Stomach smooth muscle (tissue), 2 donors: ENCODE measurements at regions not wholly inside any gene's neighbourhood (a gene's known extent, or its start where the extent isn't known, plus 50 kb on each side); places are given as distances from the start of the nearest gene placed in this dataset.

Experiments
- H3K27ac ChIP-seq: one replicate; pipeline ENCODE4 v1.7.0; 2013; ENCODE audit warnings: mild to moderate bottlenecking, low read length, inconsistent platforms
- H3K27me3 ChIP-seq, 2 donors: one replicate each; pipeline ENCODE4 v1.7.0; 2013; ENCODE audit warnings: low read length in 2 of 2; ENCODE audit not compliant: insufficient read depth in 2 of 2, control insufficient read depth in 1 of 2
- H3K36me3 ChIP-seq, 2 donors: one replicate each; pipeline ENCODE4 v1.7.0; 2013; ENCODE audit warnings: low read length in 2 of 2; ENCODE audit not compliant: control insufficient read depth in 2 of 2, insufficient read depth in 2 of 2
- H3K4me1 ChIP-seq: one replicate; pipeline ENCODE4 v1.7.0; 2013; ENCODE audit warnings: low read length; ENCODE audit not compliant: control insufficient read depth, insufficient read depth
- H3K4me3 ChIP-seq, 2 donors: one replicate each; pipeline ENCODE4 v1.7.0; 2013; ENCODE audit warnings: low read length in 2 of 2
- H3K9ac ChIP-seq, 2 donors: one replicate each; pipeline ENCODE4 v1.7.0; 2013; ENCODE audit warnings: low read length in 2 of 2, mild to moderate bottlenecking in 1 of 2
- H3K9me3 ChIP-seq, 2 donors: one replicate each; pipeline ENCODE4 v1.7.0; 2013; ENCODE audit warnings: low read length in 2 of 2; ENCODE audit not compliant: control insufficient read depth in 2 of 2
- donor health status: healthy.
- donor health status: Pancreatic carcinoma.

DNA sequence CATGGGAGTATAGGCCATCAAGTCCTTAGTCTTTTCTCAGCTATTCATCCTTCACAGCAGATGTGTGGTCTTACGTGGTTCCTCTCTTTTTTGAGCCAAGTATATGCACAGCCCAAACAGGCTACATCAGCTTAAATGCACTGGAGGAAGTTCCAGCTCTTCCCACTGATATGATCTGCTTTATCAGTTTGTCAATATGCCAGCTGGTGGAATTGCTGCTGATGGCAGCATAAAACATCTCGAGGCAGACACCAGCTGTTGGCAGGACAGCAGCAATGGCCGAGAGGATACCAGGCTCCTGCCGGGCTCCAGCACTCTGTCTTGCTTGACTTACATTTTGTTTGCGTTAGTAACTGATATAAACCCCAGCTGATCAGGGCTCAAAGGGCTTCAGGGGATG is 143.4 kb downstream of the TENT4A start:
- Histone ChIP-seq H3K9ac (no peak overlapping the region), H3K4me3 (no peak overlapping the region), H3K27me3 (no peaks in the 10 kb centered on the region), H3K9me3 (no peaks in the 10 kb centered on the region), H3K4me1 (no peaks in the 10 kb centered on the region), H3K36me3 (no peaks in the 10 kb centered on the region), H3K27ac (no peak overlapping the region)

- Histone ChIP-seq H3K36me3 (no peaks in the 10 kb centered on the region), H3K9ac (no peak overlapping the region), H3K9me3 (peaks cover 0 to 4% of the 10 kb centered on the region in 2 donors), H3K4me1 (no peaks in the 10 kb centered on the region), H3K27ac (no peak overlapping the region), H3K4me3 (no peak overlapping the region), H3K27me3 (no peaks in the 10 kb centered on the region)
Measured at GRCh38 chr5:6858419-6858818, 145.2 kb downstream of the TENT4A start.

GRCh38 chr5:6859023-6859422 is 145.8 kb downstream of the TENT4A start:
- Histone ChIP-seq H3K27ac (no peak overlapping the region), H3K4me1 (no peaks in the 10 kb centered on the region), H3K27me3 (no peaks in the 10 kb centered on the region), H3K4me3 (no peak overlapping the region), H3K36me3 (no peaks in the 10 kb centered on the region), H3K9ac (no peak overlapping the region), H3K9me3 (peaks cover 0 to 4% of the 10 kb centered on the region in 2 donors)

DNA sequence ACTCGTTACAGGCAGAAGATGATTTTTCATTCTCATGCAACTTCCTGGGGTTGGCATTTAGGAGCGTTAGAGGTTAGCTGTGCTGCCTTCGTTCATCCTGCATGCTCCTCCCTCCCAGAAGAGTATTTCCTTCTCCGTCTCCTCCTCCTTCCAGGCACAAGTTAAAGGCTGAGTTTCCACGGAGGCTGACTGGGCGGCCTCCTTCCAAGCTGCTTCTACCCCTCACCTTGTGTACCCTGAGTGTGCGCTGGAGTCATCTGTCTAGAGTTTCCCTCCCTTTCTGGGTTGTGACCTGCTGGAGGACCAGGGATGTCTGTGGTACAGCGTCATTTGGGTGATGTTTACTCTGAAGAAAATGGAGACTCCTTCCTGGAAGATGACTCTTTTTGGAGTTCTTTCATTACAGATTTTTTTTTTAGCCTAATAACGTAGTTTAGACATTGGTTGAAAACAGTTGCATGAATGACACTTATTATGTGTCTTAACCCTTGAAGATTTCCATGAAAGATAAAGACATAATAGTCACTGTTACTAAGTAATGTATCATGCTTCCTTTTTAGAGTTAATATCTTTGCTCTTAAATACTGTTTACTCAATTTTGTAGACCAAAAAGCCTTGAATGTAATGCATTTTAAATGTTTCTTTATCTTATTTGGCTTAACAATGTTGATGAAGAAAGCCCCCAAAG is 146.9 kb downstream of the TENT4A start:
- H3K27ac ChIP-seq, result no peak overlapping the region
- no peaks in the 10 kb centered on the region for H3K4me1 ChIP-seq
- no peak overlapping the region for H3K4me3 ChIP-seq
- no peaks in the 10 kb centered on the region for H3K36me3 ChIP-seq
- H3K9me3 ChIP-seq, result peaks cover 0 to 4% of the 10 kb centered on the region in 2 donors
- H3K9ac ChIP-seq, result no peak overlapping the region
- H3K27me3 ChIP-seq, result no peaks in the 10 kb centered on the region

- H3K9ac ChIP-seq, result no peak overlapping the region
- no peaks in the 10 kb centered on the region for H3K4me1 ChIP-seq
- H3K27ac ChIP-seq, result no peak overlapping the region
- H3K4me3 ChIP-seq, result no peak overlapping the region
- H3K27me3 ChIP-seq, result no peaks in the 10 kb centered on the region
- H3K36me3 ChIP-seq, result no peaks in the 10 kb centered on the region
- H3K9me3 ChIP-seq, result peaks cover 0 to 4% of the 10 kb centered on the region in 2 donors
Measured at GRCh38 chr5:6861036-6861435, 147.8 kb downstream of the TENT4A start.

GRCh38 chr5:6861667-6862066 is 148.4 kb downstream of the TENT4A start:
- H3K27ac ChIP-seq, result no peak overlapping the region
- H3K9ac ChIP-seq, result no peak overlapping the region
- no peaks in the 10 kb centered on the region for H3K36me3 ChIP-seq
- peaks cover 3% of the 10 kb centered on the region for H3K4me1 ChIP-seq
- H3K27me3 ChIP-seq, result no peaks in the 10 kb centered on the region
- H3K4me3 ChIP-seq, result no peak overlapping the region
- H3K9me3 ChIP-seq, result peaks cover 0 to 4% of the 10 kb centered on the region in 2 donors

- no peak overlapping the region for H3K27ac ChIP-seq
Measured at GRCh38 chr5:6862306-6862705, 149.1 kb downstream of the TENT4A start.

DNA sequence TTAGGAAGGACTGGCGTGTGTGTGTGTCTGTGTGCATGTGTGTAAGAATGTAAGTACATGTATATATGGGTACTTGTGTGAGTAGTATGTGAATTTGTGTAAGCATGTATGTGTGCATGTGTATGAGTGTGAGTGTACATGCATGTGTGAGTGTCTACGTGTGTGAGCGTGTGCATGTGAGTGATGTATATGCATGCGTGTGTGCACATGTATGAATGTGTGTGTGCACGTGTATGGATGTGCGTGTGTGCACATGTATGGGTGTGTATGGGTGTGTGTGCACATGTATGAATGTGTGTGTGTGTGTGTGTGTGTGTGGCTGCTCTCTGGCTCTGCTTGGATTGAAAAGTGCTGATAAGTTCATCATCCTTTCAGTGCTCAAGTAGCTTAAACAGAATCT is 154.5 kb downstream of the TENT4A start:
- Histone ChIP-seq H3K36me3 (no peaks in the 10 kb centered on the region), H3K4me1 (peaks cover 18% of the 10 kb centered on the region), H3K9me3 (no peaks in the 10 kb centered on the region), H3K27ac (no peak overlapping the region), H3K27me3 (no peaks in the 10 kb centered on the region), H3K9ac (no peak overlapping the region), H3K4me3 (no peak overlapping the region)

More at GRCh38 chr5:6862306-6862705, 149.1 kb downstream of the TENT4A start:
- H3K9ac ChIP-seq, result no peak overlapping the region
- no peaks in the 10 kb centered on the region for H3K36me3 ChIP-seq
- no peaks in the 10 kb centered on the region for H3K27me3 ChIP-seq
- no peak overlapping the region for H3K4me3 ChIP-seq
- peaks cover 0 to 4% of the 10 kb centered on the region in 2 donors for H3K9me3 ChIP-seq
- H3K4me1 ChIP-seq, result peaks cover 6% of the 10 kb centered on the region

DNA sequence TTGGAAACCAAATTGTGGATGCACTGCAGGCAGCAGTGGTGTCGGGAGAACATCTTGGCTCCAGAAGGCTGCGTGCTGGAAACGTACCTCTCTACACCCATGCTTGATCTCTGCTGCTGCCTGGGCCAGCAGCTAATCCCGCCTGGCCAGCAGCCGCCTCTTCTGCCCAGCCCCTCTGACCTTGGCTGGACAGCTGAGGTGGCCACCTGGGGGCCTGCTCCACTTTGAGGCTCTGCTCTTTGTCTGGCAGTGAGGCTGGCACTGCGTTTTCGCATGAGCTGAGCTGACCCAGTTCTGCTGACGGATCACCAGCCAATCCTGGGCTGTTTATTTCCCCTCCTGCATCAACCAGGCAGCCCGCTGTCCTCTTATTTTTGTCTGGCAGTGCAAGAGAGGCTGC is 154.9 kb downstream of the TENT4A start:
- H3K27me3 ChIP-seq, result no peaks in the 10 kb centered on the region
- peak overlapping the region in 1 of 2 donors; percentile 29 for H3K4me3 ChIP-seq
- H3K4me1 ChIP-seq, result peaks cover 18% of the 10 kb centered on the region
- H3K9ac ChIP-seq, result no peak overlapping the region
- no peaks in the 10 kb centered on the region for H3K36me3 ChIP-seq
- H3K27ac ChIP-seq, result no peak overlapping the region
- no peaks in the 10 kb centered on the region for H3K9me3 ChIP-seq

DNA sequence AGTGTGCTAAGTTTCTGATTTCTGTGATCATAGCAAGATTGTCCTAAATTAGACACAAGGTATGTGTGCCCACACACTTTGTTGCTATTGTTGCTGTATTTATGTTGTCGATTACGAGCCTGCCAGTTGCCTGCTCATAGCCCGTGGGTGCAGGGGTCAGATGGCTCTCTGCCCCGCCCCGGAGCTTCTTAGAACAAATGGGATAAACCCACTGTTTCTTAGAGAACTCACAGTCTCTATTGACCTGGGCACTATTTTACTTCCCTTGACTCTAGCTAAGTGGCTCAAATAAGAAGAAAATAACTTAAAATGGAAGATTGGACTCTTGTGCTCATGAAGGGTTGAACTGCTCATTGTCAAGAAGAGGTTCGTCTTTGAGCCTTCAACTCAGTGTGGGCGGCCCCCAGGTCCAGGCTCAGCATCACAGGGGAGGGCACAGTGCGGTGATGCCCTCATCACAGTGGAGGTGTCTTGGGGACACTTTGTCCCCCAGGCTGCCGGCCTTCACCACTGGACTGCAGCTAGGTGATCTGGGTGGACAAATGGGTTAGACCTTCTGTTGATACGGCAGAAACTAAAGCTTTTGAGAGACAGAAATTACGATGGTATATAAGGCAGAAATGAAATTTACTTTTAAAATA is 155.5 kb downstream of the TENT4A start:
- Histone ChIP-seq H3K36me3 (no peaks in the 10 kb centered on the region), H3K4me1 (peaks cover 18% of the 10 kb centered on the region), H3K4me3 (peak overlapping the region in 1 of 2 donors; percentile 29), H3K9me3 (no peaks in the 10 kb centered on the region), H3K27me3 (no peaks in the 10 kb centered on the region), H3K9ac (no peak overlapping the region), H3K27ac (no peak overlapping the region)

DNA sequence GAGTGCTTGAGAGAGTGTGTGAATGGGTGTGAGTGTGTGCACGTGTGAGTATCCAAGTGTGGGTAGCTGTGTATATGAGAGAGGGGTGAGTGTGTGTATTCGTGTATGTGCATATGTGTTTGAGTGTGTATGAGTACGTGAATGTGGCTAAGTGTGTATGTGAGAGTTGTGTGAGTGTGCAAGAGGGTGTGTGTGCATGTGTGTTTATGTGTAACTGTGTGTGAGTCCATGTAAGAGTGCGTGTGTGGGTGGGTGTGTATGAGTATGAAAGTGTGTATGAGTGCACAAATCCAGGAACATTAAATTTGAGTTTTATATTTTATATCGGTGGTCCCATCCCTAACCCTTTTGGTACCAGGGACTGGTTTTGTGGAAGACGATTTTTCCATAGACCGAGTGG is 156.4 kb downstream of the TENT4A start:
- H3K9ac ChIP-seq, result no peak overlapping the region

More for the DNA sequence above, 156.4 kb downstream of the TENT4A start:
- Histone ChIP-seq H3K27ac (no peak overlapping the region), H3K36me3 (no peaks in the 10 kb centered on the region), H3K4me3 (no peak overlapping the region), H3K27me3 (no peaks in the 10 kb centered on the region), H3K4me1 (peaks cover 18% of the 10 kb centered on the region), H3K9me3 (no peaks in the 10 kb centered on the region)
